ENCODE measurements at regions not wholly inside any gene's neighbourhood (a gene's known extent, or its start where the extent isn't known, plus 50 kb on each side); places are given as distances from the start of the nearest gene placed in this dataset.

DNA sequence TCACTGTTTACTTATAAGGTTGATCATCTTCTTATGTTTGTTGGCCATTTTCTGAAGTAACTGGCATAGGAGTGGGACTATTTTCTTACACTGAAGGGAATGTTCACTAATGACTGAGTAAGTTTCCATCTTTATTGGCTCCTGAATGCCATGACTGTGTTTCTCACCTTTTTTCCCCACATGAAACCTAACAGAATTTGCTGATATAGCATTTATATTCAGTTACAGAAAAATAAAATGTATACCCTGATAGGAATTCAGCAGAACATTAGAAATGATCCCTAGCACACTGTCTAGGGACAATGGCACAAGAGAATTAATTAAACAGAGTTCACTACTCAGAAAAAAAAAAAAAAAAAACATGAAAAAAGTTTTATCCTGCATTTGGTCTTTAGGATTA is 1465.1 kb upstream of the C9orf72 start:
- TF ChIP-seq, protein P1, sequence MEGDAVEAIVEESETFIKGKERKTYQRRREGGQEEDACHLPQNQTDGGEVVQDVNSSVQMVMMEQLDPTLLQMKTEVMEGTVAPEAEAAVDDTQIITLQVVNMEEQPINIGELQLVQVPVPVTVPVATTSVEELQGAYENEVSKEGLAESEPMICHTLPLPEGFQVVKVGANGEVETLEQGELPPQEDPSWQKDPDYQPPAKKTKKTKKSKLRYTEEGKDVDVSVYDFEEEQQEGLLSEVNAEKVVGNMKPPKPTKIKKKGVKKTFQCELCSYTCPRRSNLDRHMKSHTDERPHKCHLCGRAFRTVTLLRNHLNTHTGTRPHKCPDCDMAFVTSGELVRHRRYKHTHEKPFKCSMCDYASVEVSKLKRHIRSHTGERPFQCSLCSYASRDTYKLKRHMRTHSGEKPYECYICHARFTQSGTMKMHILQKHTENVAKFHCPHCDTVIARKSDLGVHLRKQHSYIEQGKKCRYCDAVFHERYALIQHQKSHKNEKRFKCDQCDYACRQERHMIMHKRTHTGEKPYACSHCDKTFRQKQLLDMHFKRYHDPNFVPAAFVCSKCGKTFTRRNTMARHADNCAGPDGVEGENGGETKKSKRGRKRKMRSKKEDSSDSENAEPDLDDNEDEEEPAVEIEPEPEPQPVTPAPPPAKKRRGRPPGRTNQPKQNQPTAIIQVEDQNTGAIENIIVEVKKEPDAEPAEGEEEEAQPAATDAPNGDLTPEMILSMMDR (IDR thresholded peaks at IDR 0.05; ENCODE audit: low read length), result no peak
- TF ChIP-seq EZH2 (optimal IDR thresholded peaks at IDR 0.05; ENCODE audit: low read depth, low read length) (no peak), EZH2phosphoT487 (IDR thresholded peaks at IDR 0.05; ENCODE audit: low read length) (no peak)
